Fibroblast of skin of left quadriceps (primary cell): ENCODE measurements at regions not wholly inside any gene's neighbourhood (a gene's known extent, or its start where the extent isn't known, plus 50 kb on each side); places are given as distances from the start of the nearest gene placed in this dataset.

Source experiments
- DNase-seq, 2 experiments: peaks; one replicate each; pipeline ENCODE4 v3.0.0-alpha.2; 2013; ENCODE audit warnings: low read depth in 2 of 2

DNA sequence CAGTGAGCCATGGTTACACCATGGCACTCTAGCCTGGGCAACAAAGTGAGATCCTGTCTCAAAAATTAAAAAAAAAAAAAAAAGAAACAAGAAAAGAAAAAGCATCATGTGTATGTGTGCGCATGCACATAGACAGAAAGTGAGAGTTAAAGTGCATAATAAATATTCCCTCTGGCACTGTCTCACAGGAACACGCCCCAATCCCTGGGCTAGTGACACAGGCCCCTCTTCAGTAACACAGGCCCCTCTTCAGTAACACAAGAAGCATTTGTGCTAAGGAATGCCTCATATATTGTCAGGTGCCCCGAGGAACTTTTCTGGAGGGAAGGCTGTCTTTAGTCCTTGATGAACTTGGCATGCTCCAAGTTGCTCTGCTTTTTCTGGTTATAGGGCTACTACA is 57.5 kb downstream of the RPL27A start:
- DNase-seq, result no peak

GRCh38 chr11:8744423-8744822 is 61.8 kb downstream of the RPL27A start:
- DNase-seq, result no peak

DNA sequence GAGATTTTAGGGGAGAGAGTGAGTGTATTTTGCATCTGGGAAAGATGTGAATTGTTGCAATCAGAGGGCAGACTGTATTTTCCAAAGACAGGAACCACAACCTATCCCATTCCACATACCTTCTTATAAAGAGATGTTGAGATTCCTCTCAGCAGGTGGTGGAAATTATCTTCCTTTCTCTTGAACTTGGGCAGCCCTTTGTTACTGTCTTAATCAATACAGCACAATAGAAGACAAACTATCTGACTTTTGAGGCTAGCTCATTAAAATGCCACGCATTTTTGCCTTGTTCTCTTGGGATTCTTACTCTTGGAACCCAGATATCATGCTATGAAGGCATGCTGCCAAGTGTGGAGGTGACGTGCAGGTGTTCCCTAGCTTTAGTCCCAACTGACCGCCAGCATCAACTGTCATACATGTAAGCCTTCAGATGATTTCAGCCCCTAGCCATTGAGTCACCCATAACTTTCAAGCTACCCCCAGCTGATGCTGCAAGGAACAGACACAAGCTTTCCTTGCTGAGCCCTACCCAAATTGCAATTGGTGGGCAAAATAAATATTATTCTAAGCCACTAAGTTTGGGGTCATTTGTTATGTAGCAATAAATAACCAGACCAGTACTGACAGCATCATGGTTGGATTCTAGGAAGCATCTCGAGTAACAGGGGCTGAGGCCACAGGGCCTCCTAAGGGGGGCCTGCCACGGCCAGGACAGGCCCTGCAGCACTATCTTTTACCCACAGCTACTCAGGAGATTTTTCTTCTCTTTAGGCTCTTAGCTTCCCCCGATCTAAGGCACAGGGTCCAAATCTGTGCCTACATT is 63.0 kb downstream of the RPL27A start:
- DNase-seq, result no peak

DNA sequence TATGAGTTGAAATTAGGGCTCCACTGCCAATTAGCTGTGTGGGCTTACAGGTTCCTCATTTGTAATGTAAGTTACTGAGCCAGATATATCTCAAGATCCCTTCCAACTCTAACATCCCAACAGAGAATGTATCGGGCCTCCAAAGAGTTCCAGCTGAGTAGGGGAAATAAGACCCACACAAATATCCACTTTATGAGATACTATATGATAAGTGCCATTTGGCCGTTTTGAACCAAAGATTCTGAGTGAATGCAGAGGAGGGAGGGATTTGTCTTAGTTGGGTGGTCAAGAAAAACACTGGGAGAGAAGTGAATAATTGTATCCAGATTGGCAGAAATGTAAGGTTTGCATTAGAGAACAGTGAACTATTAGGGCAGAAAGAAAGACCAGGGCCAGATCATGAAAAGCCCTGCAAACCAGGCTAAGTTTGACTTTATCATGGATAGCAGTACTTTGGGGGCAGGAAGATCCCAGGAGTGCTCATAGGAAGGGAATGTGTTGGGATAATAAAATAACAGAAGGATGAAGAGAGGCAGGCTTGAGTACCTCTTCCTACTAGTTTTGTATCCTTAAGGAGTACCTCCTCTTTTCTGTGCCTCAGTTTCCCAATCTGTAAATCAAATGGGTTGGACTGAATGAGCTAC is 63.9 kb downstream of the RPL27A start:
- no peak for DNase-seq

GRCh38 chr11:8747173-8747572 is 64.6 kb downstream of the RPL27A start:
- DNase-seq, result no peak

DNA sequence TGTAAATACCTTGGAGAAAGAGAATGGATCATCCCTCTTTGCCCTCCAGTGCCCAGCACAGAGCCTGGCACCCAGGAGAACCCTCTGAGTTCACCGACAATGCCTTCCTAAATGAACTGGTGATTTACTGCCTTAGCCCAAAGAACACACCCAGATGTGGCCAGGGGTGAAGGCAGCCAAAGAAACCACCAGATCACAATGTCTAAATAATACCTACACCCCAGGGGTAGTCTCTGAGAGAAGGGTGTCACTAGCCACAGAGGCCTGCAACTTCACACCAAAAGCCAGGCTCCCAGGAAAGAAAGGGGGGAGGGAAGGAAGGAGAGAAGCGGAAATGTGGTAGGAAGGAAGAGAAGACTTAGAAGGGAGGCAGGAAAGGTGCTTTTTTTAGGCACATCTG is 65.7 kb downstream of the RPL27A start:
- DNase-seq, result no peak

GRCh38 chr11:8749202-8749601 is 66.6 kb downstream of the RPL27A start:
- DNase-seq, result no peak

- no peak for DNase-seq
Observed at GRCh38 chr11:8754241-8754640, 71.6 kb downstream of the RPL27A start.

- DNase-seq, result no peak
Observed at GRCh38 chr11:8756201-8756600, 73.6 kb downstream of the RPL27A start.

- no peak for DNase-seq
Observed at GRCh38 chr11:8757047-8757446, 74.5 kb downstream of the RPL27A start.

GRCh38 chr11:8757533-8757932 is 74.9 kb downstream of the RPL27A start:
- no peak for DNase-seq

DNA sequence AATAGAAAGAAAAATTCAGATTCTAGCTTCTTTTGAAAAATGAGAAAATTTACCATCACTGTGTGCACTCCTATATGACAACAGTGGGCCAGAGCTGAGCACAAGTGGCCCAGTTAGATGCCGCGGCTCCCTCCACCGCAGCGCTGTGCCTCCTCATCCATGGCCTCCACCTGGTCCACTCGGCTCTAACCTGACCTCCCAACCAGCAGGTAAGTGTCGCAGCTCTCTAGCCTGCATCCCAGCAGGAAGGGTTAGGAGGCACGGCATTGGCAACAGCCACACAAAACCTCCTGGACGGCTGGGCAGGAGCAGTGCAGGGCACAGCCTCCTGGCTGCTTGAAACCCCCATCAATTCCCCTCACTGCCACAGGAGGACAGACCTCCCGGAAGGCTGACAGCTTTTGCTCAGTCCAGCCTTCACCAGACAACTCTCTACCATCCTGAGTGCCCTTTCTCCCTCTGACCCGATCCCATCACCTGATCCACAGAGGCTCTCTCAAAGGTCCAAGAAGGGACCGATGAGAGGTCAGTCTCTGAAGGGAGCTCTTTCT is 76.1 kb downstream of the RPL27A start:
- DNase-seq, result no peak

GRCh38 chr11:8759634-8760033 is 77.0 kb downstream of the RPL27A start:
- no peak for DNase-seq

DNA sequence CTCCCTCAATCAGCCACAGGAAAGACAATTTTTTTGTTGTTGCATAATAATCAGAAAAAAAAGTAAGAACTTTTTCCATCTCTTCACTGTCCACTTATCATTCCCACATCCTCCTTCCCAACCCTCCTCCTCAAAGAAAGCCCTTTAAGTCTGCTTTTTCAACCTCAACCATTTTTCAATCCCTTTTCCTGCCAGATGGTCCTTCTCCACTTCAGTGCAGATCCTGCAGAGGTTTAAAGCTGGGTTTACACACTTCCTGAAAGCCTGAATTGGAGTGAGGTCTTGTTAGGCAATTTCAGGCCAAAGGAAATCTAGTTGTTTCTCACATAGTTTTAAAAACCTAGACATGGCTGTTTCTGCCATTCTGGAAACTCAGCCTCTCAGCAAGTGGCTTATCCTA is 78.3 kb downstream of the RPL27A start:
- no peak for DNase-seq

GRCh38 chr11:8763070-8763685 is 80.6 kb downstream of the RPL27A start:
- no peak for DNase-seq

DNA sequence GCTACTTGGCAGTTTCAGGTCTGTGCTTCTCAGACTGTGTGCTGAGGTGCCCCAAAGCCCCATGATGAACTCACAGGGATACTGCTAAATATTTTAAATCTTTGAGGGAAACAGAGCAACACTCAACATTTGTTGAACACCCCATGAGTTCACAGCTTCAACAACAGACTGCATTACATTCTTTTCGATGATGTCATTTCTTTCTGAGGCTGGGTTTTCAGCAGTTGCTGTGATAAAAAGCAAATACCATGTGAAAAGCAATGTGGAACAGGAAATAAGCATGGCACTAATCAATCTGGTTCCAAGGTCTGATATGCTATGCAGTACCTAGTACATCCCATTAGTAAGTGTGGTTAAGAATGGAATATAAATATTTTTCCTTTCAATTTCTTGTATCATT is 82.7 kb downstream of the RPL27A start:
- peak; percentile 55 to 57 for DNase-seq

GRCh38 chr11:8766043-8766987 is 83.7 kb downstream of the RPL27A start:
- no peak for DNase-seq

DNA sequence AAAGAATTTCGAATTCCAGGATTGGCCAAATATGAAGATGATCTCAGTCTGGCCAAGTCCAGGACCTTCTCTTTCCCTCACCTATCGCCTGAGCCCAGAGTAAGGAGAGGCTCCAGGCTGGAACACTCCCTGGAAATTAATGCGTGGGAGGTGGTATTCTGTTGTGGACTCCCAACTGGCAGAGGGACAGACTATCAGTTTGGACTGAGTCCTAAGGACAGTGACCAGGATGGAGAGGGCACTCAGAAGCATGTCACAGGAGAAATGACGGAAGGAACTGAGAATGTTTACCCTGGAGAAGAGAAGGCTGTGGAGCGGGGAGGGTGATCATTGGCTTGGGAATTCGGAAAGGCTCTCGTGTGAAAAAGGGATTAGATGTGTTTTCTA is 84.4 kb downstream of the RPL27A start:
- DNase-seq, result no peak

- no peak for DNase-seq
Observed at GRCh38 chr11:8767466-8768142, 85.0 kb downstream of the RPL27A start.

- no peak for DNase-seq
Observed at GRCh38 chr11:8768625-8769333, 86.2 kb downstream of the RPL27A start.
